ENCODE measurements at regions not wholly inside any gene's neighbourhood (a gene's known extent, or its start where the extent isn't known, plus 50 kb on each side); places are given as distances from the start of the nearest gene placed in this dataset.
"Not testable (repeated sequence)": the region's sequence is repeated elsewhere in the genome, so short reads cannot be mapped to it uniquely, and the experiment has no call there.

GRCh38 chrX:13210142-13210541, 109.7 kb downstream of the ATXN3L start:
- not testable (repeated sequence) for TF ChIP-seq CTCF (conservative IDR thresholded peaks at IDR 0.05; ENCODE audit: low read depth, low read length); POLR2A (IDR thresholded peaks at IDR 0.05; ENCODE audit: low read depth, low read length); BHLHE40 (IDR thresholded peaks at IDR 0.05; ENCODE audit: low read depth, low read length); RCOR1 (IDR thresholded peaks at IDR 0.05; ENCODE audit: insufficient replicate concordance, low read length); MAFK (IDR thresholded peaks at IDR 0.05; ENCODE audit: low read depth, low read length); RAD21 (IDR thresholded peaks at IDR 0.05; ENCODE audit: low read length); MXI1 (IDR thresholded peaks at IDR 0.05; ENCODE audit: borderline replicate concordance, low read depth, low read length); CHD1 (IDR thresholded peaks at IDR 0.05; ENCODE audit: low read depth, low read length); MAZ (IDR thresholded peaks at IDR 0.05; ENCODE audit: borderline replicate concordance, low read depth, low read length); CEBPB (IDR thresholded peaks at IDR 0.05; ENCODE audit: low read depth, low read length); RFX5 (IDR thresholded peaks at IDR 0.05; ENCODE audit: low read depth, low read length)
- TF ChIP-seq, protein P1, sequence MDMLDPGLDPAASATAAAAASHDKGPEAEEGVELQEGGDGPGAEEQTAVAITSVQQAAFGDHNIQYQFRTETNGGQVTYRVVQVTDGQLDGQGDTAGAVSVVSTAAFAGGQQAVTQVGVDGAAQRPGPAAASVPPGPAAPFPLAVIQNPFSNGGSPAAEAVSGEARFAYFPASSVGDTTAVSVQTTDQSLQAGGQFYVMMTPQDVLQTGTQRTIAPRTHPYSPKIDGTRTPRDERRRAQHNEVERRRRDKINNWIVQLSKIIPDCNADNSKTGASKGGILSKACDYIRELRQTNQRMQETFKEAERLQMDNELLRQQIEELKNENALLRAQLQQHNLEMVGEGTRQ (IDR thresholded peaks at IDR 0.05; ENCODE audit: low read depth, low read length): not testable (repeated sequence)
- TF ChIP-seq, protein P2, sequence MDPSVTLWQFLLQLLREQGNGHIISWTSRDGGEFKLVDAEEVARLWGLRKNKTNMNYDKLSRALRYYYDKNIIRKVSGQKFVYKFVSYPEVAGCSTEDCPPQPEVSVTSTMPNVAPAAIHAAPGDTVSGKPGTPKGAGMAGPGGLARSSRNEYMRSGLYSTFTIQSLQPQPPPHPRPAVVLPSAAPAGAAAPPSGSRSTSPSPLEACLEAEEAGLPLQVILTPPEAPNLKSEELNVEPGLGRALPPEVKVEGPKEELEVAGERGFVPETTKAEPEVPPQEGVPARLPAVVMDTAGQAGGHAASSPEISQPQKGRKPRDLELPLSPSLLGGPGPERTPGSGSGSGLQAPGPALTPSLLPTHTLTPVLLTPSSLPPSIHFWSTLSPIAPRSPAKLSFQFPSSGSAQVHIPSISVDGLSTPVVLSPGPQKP (IDR thresholded peaks at IDR 0.05; ENCODE audit: borderline replicate concordance, low read depth, low read length): not testable (repeated sequence)
